GM21737 (cell line): ENCODE measurements at regions not wholly inside any gene's neighbourhood (a gene's known extent, or its start where the extent isn't known, plus 50 kb on each side); places are given as distances from the start of the nearest gene placed in this dataset.

Source experiments
- ATAC-seq: cut with Tn5 transposase; IDR thresholded peaks from one replicate; pipeline ENCODE4 v1.9.1; 2021; ENCODE audit warnings: mild to moderate bottlenecking, moderate library complexity; ENCODE audit not compliant: unreplicated experiment

DNA sequence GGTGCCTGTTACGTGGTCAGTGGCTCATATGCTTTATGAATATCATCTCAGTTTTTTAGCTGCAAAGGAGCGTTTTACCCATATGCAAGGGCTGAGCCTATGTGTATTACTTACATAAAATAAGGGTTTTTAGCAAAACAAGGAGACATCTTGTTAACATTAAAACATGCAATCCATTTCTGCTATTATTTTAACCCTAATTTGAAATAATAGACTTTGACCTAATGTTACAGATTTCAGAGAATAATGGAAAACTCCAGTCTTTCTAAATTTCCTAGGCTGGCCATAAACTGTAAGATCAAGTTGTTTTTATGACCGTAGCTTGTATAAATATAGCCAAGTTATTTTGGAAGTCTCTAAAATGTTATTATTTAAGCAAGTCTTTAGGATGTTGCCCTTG, 121.1 kb upstream of the SEMA6A start:
- no peak for ATAC-seq

DNA sequence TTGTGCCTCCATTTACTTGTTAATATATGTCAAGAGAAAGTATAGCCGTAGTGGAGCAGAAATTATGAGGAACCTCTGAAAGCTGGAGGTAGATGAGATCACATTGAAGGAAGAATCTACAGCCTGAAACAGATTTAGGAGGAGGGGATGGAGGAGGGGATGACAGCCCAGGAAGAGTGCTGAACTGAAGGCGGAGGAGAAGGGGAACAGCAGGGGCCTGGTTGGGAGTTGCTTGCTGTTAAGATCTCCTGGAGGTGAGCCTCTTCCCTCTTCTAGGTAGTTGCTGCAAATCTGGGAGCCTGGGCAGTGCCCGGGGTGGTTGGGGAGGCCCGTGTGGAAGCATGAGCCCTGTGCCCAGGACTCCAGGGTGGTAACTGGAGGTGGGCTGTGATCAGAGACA, 111.8 kb upstream of the SEMA6A start:
- no peak for ATAC-seq

DNA sequence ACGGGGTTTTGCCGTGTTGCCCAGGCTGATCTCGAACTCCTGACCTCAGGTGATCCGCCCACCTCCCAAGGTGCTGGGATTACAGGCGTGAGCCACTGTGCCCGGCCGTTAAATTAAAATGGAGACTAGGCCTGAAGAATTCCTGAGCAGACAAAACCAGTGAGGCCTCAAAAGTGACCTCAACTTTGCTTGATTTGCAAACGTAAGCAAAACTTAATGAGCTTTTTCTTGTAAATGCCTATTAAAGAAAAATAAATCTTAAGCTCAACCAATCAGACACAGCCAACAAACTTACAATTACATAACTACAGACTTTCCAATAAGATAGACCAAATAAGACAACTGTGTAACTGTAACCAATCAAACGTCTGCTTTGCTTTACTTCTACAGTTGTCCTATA, 111.3 kb upstream of the SEMA6A start:
- no peak for ATAC-seq

DNA sequence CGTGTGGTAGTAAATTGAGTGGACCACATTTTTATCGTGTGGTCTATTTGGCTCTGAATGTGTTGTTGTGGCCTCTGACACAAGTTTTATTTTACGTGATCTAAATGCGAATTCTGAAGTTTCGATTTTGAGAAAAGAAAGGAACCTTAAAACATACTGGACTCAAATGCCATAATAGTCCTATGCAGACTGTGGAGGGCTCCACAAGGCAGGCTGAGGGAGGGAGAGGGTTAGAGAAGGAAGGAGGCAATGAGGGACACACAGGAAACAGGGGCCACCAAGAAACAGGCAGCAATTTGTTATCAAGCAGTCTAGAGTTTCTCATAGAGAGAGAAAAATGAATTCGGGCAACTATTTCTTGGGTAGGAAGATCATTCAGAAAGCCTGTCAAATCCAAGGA, 110.4 kb upstream of the SEMA6A start:
- no peak for ATAC-seq

DNA sequence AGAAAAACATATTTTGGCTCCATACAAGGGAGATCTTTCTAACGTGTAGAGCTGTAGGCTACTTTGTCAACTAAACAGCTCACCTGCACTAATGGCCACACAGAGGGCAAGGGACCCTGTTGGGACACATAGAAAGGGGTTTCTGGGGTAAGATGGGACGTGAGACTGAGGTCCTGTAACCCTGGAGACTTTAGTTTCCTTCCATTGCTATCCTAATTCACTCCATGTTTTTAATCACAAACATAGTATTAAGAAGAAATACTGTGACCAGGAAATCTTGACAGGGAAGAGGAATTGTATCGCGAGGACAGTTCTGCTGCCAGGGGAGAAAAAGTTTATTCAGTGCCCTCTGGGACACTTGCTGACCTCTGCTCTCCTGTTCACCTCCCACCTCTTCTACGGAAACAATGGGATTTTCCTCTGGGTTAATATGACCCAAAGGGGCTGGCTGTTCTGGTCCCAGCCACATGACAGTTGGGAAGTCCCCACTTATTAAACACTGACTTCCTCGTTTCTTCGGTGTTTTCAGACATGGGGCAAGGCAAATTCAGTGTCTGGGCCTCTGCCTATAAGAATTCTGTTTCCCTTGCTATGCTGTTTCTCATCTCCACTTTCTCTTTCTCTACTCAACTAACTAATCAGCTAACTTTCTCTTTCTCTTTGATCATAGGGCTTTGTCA, 106.9 kb upstream of the SEMA6A start:
- ATAC-seq: peak; percentile 89

DNA sequence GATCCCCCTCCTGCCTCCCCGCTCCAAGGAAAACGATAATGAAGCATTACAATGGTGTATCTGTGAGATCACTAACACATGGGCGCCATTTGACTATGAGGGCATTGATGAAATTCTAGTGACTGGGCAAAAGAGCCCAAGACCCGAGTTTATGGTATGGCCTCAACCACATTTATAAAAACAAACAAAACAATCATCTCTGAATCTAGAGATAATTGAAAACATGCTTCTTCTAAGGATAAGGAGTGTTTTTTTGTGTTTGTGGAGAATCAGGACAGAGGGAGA, 100.9 kb upstream of the SEMA6A start:
- ATAC-seq: no peak

DNA sequence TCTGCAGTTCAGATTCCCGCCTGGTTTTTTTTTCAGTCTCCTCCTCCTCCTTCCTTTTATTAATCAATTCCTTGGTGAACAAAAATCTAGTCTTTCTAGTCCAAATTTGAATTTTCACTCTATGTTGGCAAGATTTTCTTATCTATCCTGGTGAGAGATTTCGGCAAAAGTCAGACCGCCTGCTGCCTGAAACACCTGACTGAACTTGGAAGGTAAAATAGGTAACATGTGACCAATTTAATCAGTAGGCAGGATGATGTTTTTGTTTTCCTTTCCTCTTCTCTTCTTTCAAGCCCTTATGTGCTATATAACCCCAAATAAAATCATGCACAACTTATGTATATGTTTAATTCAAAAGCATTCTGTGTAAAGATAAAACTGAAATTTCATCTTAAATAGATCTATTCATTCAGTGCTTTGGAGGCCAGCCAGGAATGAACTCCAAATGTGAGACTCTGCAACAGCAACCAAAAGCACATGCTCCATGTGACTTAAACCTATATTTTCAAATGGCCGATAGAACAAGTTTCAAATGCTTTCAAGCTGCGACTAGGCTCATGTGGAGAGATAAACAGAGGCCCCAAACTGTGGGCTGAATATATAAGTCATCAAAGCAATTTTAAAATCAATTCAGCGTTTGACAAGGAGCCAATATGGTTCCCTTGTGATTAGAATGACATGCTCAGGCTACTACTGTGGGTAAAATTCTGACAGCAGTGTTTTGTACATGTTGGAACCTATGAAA, 100.4 kb upstream of the SEMA6A start:
- ATAC-seq: no peak

DNA sequence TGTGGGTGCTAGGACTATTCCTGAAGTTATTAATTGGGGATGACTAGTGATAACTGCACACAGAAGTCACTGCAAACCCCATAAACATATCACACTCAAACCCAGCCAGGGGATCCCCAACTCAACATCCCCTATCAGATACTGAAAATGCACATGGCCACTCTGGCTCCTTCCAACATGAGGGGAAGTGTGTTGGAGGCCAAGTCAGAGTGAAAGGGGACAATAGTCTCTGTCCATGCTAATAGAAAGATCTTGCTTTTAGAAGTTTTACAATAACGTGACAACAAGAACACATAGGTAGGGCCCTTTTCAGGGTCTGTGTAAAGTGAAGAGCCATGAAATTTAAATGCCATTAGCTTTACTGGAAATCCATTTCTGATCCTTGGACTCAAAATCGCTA, 98.8 kb upstream of the SEMA6A start:
- ATAC-seq: no peak

DNA sequence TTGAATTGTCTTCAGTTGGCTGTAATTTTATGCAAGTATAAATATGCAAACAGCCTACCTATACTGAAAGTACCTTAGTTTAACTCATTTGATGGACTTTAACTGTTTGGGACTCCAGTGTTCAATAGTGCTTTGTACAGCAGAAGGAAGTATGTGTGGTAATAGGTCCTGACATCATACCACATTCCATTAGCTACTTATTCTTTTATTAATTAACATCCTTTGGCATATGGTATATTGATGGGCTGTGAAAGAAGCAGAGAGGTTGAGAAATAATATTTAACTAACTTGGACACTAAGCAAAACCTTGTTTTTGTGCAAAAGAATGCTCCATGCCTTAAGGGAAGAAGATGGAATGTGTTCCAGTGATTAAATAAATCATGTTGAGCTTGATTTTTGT, 97.6 kb upstream of the SEMA6A start:
- no peak for ATAC-seq

DNA sequence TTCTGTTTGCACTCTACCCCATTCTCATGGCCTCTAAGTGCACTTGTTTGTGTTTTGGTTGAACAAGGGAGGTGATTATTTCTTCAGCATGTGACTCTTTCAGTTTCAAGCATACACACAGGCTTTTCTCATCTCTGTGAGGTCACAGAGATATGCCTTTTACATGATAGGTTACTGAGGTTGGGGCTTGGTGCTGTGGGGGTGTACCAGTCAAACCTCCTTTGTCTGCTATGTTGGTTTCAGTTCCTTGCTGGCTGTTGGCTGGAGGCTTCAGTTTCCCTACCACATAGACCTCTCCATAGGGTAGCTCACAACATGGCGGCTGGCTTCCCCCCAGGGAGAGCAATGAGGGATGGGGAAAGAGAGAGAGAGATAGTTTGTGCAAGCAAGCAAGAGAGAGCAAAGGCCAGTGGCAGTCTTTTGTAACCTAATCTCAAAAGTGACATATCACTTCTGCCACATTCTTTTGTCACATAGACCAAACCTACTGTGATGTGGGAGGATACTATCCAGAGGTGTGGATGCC, 96.7 kb upstream of the SEMA6A start:
- ATAC-seq: peak; percentile 97

DNA sequence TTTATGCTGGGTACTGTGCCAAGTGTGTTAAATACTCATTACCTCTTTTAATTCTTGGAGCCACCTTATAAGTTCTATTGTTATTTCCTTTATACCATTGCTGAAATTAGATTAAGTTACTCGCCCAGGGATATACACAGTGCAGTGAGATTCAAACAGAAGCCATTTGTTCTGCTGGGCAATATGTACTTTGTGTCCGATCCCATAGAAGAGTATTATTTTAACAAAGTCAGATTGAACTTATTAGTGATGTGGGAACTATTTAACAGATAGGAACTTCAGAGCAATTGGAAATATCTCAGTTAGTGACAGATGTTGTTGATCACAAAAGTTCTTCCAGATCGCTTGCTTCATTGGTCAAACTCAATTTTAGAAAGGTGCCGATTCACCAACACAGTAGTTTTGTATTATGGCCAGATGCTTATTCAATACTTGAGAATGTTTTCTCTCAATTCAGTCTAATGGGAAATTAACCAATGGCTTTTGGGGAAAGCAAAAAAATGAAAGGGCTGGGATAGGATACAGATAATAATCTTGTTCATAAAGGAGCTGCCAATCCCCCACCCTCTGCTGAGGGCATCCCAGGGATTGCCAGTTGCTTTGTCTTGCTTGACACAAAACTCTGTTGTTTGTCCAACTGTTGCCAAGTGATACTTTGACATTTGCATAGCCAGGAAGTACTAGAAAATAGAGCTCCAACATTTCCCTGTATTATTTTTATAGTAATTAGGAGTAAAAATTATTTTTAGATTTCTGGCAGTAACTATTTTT, 94.8 kb upstream of the SEMA6A start:
- ATAC-seq: no peak

DNA sequence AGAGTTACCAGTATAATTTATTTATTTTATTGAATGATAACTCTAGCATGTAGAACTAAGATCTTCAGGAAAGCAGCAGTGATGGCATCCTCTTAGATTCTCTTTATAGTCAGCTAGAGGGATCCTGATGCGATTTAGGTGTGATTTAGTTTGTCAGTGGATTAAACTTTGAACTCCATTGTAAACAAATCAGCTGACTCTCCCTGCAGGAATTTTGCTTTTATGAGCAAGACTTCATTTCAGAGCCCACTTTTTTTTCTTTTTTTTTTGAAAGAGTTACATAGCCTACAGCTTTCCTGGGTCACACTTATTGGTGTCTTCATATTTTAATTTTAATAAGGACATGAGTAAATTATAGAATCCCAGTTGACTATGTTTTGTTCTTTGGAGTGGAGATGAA, 93.8 kb upstream of the SEMA6A start:
- no peak for ATAC-seq

DNA sequence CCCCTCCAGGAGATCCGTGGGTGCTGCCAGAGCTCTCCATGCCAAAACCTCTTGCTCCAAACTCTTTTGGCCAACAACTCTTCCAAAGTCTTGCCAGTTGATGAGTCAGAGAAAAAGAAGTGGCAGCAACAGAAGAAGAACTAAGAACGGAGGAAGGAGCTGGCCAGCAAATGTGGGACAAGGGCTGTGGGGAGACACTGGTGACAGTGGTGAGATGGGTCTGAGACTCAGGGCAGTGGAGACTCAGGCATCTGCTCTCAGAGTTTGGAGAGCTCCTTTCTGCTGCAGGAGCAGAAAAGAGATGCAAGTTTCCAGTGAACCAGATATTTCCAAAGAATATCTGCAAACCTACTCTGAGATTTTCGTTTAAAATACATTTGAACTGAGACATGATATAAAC, 92.3 kb upstream of the SEMA6A start:
- ATAC-seq: no peak

DNA sequence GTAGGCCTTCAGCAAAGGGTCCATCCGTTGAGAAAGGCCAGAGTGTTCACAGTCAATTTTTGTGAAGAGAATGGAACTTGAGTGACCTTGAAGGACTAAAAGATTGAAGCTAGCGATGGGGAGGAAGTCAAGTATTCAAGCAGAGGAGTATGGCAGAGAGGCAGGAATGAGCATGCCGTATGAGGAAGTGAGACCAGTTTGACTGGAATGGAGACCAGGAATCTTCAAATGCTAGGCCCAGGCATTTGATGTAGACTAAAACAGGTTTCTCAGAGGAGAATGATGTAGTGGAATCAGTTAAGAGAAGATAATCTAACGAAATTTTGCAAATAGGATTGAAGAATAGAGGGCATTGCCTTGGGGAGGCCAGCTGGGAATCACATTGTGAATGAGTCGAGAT, 90.4 kb upstream of the SEMA6A start:
- no peak for ATAC-seq

DNA sequence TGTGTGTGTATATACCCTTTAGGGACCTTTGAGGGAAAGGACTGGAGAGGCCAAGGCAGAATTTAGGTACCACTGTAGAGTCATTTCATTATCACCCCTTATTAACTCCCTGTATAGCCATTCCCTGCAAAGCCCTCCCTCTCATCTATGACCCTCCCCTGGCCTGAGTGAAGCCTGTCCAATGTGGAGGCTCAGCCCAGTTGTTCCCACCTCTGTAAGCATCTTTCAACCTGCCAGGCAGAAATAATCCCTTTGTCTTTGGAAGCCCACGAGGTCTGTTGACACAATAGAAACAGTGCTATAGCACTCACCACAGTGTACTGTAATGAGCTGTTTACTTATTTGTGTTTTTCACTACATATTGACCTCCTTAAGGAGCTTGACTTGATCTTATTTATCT, 88.5 kb upstream of the SEMA6A start:
- ATAC-seq: no peak

DNA sequence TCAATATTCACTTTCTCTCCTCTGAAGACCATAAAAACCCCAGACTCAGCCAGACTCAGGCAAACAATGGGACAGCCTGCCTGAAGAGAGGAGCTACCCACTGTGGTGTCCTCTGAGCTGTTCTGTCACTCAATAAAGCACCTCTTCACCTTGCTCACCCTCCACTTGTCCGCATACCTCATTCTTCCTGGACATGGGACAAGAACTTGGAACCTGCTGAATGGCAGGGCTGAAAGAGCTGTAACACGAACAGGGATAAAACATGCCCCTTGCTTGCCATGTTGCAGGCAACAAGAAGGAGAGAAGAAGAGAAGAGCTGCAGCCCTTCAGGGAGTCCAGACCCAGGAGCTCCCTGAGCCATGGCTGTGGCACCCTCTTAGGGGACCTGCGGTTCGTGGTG, 86.8 kb upstream of the SEMA6A start:
- ATAC-seq: no peak

DNA sequence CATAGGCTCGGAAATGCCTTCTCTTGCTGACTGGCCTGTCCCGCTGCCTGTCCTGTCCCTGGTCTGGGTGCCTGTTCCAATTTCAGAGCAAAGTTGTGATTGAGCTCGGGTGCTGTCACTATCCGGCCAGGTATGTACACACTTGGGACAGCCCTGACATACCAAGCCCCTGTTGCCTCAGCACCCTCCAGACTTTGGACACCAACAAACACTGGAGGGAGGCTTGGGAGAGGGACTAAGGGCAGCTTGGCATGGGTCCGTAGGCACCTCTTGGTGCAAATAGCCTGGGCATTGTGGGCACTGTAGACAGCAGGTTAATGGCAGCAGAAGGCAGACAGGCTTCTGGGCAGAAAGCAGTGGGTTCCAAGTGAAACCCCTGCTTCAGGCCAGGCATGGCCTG, 86.3 kb upstream of the SEMA6A start:
- ATAC-seq: no peak

DNA sequence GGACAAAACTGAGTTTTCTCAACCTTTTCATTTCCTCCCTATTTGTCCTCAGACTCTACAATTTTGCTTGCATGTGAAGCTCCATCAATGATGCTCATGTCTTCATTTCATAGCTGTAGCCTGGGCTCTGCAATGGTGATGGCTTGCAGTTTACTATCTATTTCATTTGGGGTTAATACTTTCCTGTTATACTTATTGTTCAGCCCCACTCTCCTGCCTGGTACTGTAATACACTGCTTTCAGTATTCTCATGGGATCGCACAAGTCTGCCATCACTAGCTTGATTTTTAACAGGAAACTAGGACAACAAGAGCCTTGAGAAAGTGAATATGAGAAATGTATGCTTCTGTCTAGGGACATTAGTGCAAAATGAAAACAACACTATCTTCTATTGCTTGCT, 84.2 kb upstream of the SEMA6A start:
- no peak for ATAC-seq

DNA sequence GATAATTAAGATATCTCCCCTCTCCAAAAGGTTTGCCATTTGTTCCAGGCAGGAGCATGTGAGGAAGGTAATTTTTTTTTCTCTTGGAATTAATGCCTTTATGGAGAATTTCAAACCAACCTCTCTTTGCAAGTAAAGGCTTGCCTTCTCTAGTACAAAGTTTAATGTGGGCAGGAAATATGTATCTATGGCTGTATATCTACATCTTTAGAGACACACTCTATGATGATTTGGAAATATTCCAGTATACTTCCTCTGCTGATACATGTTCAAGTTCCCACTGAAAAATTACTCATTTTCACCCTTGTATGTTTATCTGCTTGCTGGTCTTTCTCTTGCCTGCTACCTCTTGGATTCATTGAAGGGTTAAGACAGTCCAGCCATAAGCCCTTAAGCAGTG, 83.5 kb upstream of the SEMA6A start:
- no peak for ATAC-seq

DNA sequence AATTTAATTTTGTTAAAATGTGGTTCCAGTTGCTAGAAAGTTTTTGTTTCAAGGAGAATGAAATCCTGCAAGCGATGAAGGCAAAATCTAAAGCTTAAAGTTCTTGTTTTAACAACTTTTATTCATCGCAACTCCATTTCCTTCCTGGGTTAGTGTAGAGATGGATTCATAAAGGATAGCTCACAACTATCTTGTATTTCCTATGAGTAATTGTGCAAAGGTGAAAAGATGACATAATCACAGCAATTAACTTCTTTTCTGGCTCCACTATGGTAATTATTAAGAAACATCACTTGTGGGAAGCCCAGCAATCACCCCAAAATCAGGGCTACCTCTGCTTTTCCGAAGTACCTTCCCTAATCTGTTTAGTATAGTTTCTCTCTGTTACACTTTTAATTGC, 80.8 kb upstream of the SEMA6A start:
- no peak for ATAC-seq

DNA sequence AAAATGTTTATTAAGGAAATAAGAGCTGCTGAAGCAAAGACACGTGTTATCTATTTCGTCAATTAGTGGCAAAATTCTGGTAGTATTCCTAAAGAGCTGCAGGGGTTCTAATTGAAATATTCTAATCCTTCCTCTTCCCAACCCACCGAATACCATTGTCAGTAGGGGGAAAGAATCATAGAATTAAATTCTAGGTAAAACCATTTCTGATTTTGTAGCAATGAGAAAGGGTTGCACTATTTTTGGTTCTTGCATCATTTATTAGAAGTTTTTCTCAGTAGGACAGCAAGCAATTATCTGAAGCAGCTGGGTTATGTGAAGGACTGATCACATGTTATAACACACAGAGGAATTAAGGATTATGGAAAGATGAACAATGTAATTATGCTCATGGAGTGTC, 80.3 kb upstream of the SEMA6A start:
- ATAC-seq: no peak

DNA sequence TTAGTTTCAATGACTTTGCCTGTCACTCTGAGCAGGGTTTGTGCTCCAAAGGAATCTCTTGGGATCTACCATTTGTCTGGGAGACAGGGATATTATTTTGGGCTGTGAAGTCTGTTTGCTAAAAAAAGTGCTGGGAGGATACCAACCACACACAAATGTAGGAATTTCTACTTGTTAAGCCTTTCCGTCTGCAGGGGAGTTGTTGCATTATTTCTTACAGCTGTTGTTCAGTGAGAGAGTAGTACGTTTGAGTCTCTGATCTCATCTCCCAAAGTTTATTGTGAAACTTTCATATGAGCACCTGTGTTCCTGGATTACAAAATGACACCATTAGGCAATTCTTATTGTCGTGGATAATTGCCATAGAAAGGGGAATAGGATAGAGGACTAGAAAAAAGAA, 78.3 kb upstream of the SEMA6A start:
- no peak for ATAC-seq
